ENCODE measurements at regions not wholly inside any gene's neighbourhood (a gene's known extent, or its start where the extent isn't known, plus 50 kb on each side); places are given as distances from the start of the nearest gene placed in this dataset.

DNA sequence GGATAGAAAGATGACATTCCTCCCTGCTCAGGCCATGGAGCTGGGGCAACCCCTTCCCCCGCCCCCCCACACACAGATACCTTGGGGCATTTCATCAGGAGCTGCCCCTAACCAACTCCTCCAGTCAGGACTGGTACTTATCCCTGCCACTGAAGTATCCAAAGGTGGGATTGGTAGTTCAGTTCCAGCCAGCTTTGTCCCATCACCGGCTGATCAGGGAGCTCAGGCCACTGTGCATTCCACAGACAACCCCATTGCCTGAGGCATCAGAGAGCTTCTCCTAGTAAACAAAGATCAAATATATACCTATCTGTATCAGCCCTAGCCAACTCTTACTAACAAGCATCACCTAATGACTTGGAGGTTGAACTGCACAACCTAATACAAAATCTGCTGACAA, 218.2 kb upstream of the FMR1 start:
- Histone ChIP-seq H3K9me3 (peaks cover 0 to 7% (median 2%) of the 10 kb centered on the region in 3 donors), H3K4me3 (no peak overlapping the region), H3K4me1 (no peaks in the 10 kb centered on the region), H3K36me3 (no peaks in the 10 kb centered on the region), H3K27ac (no peak overlapping the region), H3K27me3 (no peaks in the 10 kb centered on the region)
- intact Hi-C loops (cut with DNase I; ENCODE audit: low total_unique reads), result no loop called here
- DNase-seq, result no peak
- TF ChIP-seq, protein P1, sequence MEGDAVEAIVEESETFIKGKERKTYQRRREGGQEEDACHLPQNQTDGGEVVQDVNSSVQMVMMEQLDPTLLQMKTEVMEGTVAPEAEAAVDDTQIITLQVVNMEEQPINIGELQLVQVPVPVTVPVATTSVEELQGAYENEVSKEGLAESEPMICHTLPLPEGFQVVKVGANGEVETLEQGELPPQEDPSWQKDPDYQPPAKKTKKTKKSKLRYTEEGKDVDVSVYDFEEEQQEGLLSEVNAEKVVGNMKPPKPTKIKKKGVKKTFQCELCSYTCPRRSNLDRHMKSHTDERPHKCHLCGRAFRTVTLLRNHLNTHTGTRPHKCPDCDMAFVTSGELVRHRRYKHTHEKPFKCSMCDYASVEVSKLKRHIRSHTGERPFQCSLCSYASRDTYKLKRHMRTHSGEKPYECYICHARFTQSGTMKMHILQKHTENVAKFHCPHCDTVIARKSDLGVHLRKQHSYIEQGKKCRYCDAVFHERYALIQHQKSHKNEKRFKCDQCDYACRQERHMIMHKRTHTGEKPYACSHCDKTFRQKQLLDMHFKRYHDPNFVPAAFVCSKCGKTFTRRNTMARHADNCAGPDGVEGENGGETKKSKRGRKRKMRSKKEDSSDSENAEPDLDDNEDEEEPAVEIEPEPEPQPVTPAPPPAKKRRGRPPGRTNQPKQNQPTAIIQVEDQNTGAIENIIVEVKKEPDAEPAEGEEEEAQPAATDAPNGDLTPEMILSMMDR (IDR thresholded peaks at IDR 0.05), result no peak

DNA sequence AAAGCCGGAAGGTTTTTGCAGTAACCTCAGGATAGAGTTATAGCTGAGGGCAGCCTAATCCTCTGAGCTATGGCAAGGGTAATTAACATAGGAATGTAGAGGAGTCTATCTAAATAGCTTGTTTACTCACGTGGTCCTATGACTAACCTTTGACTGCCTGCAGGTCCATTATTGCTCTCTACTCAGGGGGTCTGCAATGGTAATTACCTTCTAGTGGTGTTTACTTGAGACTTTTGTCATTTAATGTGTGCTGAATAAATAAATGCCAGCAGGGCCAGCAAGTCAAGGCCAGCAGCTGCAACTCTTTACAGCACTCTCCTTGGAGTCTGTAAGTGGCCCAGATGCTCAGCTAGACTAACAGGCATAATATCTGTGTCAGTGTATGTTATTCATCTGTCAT, 212.7 kb upstream of the FMR1 start:
- Histone ChIP-seq H3K4me1 (no peaks in the 10 kb centered on the region), H3K36me3 (no peaks in the 10 kb centered on the region), H3K27ac (no peak overlapping the region), H3K4me3 (no peak overlapping the region), H3K27me3 (no peaks in the 10 kb centered on the region), H3K9me3 (peaks cover 0 to 7% (median 0%) of the 10 kb centered on the region in 3 donors)
- no peak for DNase-seq
- TF ChIP-seq, protein P1 (IDR thresholded peaks at IDR 0.05), result no peak
- intact Hi-C loops (cut with DNase I; ENCODE audit: low total_unique reads), result no loop called here

DNA sequence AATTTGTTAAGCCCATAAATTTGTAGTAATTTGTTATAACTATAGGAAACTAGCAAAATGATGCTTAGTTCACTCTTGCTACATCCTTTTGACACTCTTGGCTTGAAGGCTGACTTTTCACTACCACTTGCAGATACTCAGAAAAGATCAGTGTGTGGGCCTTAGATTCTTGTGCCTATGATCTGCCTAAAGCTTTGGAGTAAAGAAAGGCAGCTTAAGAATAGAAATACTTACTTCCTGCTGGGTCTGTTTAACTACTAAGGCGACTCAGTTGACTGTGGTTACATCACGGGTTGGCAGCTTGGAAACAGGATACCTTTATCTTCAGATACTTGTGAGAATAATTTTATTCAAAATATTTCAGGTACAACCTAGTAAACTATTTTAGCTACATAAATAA, 201.4 kb upstream of the FMR1 start:
- DNase-seq, result no peak
- Histone ChIP-seq H3K36me3 (no peaks in the 10 kb centered on the region), H3K9me3 (no peaks in the 10 kb centered on the region), H3K27me3 (no peaks in the 10 kb centered on the region), H3K4me1 (no peaks in the 10 kb centered on the region), H3K4me3 (no peak overlapping the region), H3K27ac (no peak overlapping the region)
- intact Hi-C loops (cut with DNase I; ENCODE audit: low total_unique reads), result no loop called here
- TF ChIP-seq, protein P1 (IDR thresholded peaks at IDR 0.05), result no peak

DNA sequence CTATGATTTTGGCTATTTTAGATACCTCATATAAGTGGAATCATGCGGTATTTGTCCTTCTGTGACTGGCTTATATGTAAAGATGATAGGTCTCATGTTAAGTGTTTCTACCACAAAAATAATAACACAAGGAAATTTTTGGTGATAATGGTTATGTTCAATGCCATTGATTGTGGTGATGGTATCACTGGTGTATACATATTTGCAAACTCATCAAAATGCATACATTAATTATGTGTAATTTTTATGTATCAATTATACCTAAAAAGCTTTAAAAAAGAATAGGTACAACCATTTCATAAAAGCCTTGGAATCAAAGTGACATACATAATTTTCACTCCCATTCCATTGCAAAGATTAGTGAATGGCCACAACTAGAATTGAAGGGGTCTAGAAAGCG, 178.3 kb upstream of the FMR1 start:
- H3K4me1 ChIP-seq, result no peaks in the 10 kb centered on the region
- intact Hi-C loops (cut with DNase I; ENCODE audit: low total_unique reads), result no loop called here
- no peaks in the 10 kb centered on the region for H3K36me3 ChIP-seq
- no peaks in the 10 kb centered on the region for H3K9me3 ChIP-seq
- TF ChIP-seq, protein P1 (IDR thresholded peaks at IDR 0.05), result no peak
- H3K27ac ChIP-seq, result no peak overlapping the region
- no peak overlapping the region for H3K4me3 ChIP-seq
- no peak for DNase-seq
- no peaks in the 10 kb centered on the region for H3K27me3 ChIP-seq

DNA sequence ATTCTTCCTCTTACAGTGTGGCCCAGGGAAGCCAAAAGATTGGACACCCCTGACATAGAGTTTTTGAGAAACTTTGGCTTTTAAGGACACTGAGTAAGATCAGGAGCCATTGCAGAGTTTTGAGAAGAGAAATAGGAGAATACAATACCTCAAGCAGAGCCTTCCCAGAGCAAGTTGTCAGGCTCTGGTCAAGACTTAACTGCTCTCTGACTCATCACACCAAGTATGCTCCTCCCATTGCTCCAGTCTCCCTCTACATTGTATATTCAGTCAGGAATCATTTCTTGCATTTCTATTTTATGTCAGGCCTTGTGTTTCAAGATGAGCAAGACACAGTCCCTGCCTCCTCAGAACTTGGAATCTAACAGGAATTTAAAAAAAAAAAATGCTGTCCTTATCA, 176.4 kb upstream of the FMR1 start:
- intact Hi-C loops (cut with DNase I; ENCODE audit: low total_unique reads), result no loop called here
- TF ChIP-seq, protein P1 (IDR thresholded peaks at IDR 0.05), result no peak
- Histone ChIP-seq H3K36me3 (no peaks in the 10 kb centered on the region), H3K4me3 (no peak overlapping the region), H3K4me1 (no peaks in the 10 kb centered on the region), H3K27ac (no peak overlapping the region), H3K9me3 (no peaks in the 10 kb centered on the region), H3K27me3 (no peaks in the 10 kb centered on the region)
- no peak for DNase-seq

DNA sequence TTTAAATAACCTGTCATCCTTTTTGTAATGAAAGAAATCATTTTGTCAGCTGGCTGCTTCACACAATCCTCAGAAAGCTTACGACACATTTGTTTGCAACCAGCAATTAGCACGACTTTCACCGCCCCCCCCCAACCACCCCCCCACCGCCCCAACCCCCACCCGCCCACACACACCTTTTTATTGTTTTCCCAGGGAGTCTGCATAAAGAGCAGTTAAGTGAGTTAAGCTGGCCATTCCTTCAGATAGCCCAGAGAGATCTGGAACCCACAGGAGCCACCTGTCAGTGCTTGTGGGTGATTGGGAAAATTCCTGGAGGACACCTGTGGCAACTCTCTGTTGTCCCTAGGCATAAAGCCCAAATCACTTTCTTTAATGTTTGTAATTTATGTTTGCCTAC, 175.7 kb upstream of the FMR1 start:
- DNase-seq, result no peak
- intact Hi-C loops (cut with DNase I; ENCODE audit: low total_unique reads), result no loop called here
- Histone ChIP-seq H3K9me3 (no peaks in the 10 kb centered on the region), H3K4me1 (no peaks in the 10 kb centered on the region), H3K4me3 (no peak overlapping the region), H3K27me3 (no peaks in the 10 kb centered on the region), H3K27ac (no peak overlapping the region), H3K36me3 (no peaks in the 10 kb centered on the region)
- TF ChIP-seq, protein P1 (IDR thresholded peaks at IDR 0.05), result no peak
